DMS 273 (cell line): ENCODE measurements at regions not wholly inside any gene's neighbourhood (a gene's known extent, or its start where the extent isn't known, plus 50 kb on each side); places are given as distances from the start of the nearest gene placed in this dataset.
A peak's percentile ranks its signal among the peaks of the same experiment; 100 is the strongest.

Experiments
- DNase-seq: peaks from one replicate; lab custom pipeline; 2025; ENCODE audit not compliant: unreplicated experiment; lab: John Stamatoyannopoulos, UW

DNA sequence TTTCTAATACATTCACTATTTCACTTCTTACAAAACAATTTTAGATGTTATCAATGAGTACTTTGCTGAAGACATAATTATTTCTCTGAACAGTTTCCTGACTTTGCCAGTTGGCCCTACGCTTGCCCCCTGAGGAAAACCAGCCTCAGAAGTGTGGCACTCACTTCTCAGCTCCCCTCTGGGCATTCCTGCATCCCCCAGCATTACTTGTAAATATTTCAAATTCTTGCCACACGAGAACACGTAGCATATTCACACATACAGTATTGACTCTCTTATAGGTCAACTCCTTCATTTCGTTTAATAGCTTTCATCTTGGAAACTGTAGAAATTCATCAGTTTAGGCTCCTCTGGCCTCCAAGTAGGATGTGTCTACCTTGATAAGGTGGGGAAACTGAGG, 65.2 kb downstream of the OTX2 start:
- no peak for DNase-seq

DNA sequence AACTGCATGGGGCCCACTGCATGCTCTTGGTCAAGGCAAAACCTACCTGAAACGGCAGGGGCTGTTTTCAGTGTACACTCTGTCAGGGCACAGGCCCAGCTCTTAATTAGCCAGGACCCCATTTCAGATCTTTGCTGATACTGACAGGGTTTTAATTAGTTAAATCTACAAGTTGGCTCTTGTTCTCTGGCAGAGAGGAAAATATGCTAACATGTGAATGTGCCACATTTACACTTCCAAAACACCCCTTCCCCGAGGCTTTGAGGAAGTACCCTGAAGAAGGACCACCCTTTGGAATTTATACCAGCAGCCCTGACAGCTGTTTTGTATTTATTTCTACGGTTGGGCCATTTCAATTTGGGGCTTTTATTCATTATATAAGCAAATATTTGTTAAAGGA, 66.3 kb downstream of the OTX2 start:
- DNase-seq = peak; percentile 4

DNA sequence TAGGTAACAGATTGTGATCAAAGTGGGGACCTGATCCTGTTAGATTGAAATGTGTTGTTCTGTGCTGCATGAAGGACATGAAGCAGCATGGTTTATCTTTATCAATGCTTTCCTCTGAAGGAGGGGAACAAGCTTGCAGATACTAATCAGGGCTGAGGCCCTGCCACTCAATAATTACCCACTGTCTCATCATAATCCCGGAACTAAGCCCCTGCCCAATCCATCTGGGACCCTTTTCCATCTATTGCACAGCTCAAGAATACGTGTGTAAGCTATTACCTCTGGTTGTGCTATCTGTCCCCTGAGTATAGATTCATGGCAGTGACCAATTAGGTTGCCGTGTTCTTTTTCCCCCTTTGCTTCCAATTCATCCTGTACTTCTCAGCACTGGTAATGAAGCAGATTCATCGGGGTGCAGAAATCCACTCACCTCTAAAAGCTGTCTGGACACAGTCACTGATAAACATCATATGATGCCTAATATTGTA, 67.8 kb downstream of the OTX2 start:
- no peak for DNase-seq

DNA sequence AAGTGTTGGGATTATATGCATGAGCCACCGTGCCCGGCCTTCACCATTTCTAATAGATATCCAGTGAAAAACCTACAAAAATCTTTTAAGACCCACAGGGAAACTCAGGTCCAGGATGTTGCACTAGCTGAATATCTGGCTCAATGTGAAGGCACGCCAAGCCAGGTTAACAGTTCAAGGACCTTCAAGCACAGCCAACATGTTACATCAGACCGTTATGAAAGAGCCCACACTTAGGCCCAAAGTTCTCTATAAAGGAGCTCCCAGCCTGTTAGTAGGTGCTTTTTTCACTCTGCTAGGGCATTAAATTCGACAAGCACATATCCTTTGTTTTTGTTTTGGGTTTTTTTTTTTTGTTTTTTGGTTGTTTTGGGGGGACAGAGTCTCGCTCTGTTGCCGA, 69.0 kb downstream of the OTX2 start:
- no peak for DNase-seq

DNA sequence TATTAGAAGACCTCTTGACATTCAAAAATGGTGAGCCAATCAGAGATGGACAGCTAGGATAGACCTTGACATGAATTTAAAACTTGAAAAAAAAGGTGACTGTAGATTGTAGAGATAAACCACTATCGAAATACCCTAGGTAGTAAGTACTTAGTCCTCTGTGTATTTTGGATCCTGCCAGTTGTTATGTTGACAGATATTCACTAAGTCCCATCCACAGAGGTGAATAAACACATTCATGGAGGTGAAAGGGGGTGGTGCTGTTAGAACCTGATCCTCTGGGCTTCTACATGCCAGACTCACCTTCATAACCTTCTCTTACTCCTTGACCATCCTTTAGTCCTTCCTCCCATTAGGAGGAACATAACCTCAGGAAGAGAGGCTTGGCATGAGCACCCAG, 72.3 kb downstream of the OTX2 start:
- DNase-seq = no peak

DNA sequence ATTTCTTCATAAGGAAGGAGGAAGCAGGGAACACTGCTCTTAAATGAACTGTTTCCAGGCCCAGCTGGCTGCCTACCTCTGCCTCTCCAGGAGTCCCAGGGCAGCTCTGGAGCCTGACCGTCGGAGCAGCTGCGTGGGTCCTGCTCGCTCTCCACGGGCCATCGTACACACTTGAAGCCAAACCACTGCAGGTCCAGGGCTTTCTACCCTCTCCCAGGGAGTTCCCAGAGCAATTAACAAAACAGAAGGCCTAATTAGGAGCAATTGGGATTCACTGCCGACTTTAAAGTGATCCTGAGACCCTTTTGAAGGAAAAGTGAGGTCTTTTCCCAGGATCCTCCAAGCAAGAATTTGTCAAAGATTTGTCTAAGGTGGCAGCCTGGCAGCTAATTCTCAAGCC, 76.9 kb downstream of the OTX2 start:
- no peak for DNase-seq

DNA sequence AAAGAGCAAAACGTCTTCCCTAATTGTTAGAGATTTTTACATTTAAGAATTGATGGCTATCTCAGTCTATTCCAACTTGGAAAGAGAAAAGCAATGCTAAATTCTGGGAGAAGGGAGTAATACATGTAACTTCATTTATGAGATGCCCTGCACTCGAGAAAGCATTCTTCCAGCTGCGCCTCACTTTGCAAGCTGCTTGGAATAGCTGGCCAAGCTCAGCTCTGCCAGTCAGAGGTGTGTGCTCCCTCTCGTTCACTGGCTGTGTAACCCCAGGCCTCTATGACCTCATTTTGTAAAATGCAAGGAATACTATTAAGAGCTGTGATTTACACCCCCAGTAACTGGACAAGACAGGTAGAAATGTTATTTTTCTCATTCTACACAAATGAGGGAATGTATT, 79.1 kb downstream of the OTX2 start:
- no peak for DNase-seq

DNA sequence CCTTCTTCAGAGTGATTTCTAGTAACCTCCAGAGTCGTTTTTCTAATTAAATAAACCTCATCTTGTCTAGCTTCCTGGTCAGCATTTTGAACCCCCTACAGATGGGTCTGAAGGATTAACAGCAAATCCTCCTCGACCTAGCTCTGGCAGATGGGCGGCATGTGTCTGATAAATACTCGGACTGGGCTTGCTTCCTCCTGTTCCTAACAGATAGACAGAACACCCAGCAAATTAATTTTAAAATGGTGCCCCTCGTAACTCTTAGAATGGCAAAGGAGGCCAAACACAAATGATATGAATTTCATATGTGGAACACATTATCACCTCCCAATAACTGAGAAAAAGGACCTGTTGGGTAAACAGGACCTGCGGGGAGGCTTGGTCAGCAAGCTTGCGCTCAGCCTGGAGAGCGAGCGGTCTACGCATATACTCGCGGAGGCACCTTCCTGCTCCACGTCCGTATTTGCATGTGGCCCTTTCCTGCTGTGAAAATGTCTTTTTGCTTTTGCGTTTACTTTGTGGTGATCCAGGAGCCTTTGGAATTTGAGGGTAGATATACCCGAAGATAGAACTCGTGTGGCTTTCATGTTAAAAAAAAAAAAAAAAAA, 79.6 kb downstream of the OTX2 start:
- peak; percentile 10 for DNase-seq

DNA sequence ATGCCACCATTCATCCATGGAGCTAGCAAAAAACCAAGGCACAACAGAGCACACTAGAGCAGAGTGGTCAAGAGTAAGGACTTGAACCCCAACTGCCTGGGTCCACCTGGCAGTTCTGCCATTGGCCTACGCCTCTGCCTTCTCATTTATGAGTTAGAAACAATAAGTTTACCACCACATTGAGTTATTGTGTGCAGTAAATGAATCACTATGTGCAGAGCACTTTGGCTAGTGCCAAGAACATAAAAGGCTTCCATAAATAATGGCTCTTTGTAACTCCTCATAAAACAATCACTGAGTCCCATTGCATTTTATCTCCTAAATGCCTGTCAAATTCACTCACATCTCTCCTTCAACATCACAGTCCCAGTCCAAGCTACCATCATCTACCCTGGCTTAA, 86.3 kb downstream of the OTX2 start:
- no peak for DNase-seq

DNA sequence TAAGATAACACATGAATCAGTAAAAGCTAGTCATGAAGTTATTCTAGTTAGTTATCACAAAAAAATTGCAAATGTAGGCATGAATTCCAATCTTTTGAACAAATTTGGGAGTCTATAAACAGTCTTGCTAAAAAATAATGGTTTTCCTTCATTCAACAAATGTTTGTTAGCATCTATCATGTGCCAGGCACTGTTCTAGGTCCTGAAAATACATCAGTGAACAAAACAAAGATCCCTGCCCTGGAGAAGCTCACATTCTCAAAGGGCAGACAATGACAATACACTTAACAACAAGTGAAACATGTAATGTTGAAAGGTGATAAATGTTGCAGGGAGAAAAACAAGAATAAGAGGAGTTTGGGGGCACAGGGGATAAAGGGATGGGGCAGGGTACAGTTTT, 86.9 kb downstream of the OTX2 start:
- no peak for DNase-seq

DNA sequence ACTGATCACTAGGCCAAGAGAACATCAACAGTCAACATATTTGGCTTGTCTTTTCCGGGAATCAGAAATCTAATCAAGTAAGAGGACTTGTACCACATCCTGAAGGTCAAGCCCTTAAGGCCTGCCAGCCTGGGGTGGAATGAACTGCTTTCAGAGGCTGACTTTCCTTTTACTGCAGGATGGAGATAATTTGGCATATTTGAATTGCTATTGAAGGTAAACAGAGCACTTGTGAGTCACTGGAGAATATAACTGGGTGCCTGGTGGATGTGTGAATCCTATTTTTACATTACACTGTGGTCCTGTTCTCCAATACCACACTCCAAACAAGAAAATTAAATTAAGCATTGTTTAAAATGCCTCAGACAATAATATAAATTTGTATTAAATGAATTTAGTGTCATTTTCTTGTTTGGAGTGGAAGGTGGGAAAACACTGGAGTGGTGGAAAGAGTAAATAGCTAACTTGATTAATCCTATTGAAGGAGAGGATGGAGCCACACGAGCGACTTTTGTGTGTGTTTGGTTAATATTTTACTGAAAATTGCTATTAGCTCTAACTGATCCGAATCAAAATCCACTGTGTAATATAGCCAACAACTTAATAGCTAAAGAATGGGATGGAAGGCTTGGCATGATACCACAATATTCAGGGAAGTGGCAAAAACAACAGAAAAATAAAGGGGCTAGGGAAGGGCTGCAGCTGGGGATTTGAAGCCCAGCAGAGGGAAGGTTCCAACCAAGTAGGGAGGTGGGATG, 89.4 kb downstream of the OTX2 start:
- no peak for DNase-seq

DNA sequence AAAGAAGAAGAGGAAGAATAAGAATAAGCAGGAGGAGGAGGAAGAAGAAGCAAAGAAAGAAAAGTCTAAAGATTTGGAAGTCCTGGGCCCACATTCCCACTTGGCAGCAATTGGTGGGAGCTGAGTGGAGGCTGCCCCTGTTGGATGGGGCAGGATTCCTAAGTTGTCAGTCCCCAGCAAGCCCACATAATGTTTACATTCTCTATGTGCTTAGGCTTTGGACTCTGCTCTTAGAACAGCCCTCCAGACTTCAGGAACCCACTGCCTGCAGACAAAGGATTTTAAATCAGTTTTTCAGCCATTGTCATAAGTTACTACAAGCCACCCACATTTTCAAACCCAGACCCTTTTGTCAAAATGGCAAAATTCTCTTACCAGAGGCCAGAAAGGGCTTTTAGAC, 92.0 kb downstream of the OTX2 start:
- no peak for DNase-seq

DNA sequence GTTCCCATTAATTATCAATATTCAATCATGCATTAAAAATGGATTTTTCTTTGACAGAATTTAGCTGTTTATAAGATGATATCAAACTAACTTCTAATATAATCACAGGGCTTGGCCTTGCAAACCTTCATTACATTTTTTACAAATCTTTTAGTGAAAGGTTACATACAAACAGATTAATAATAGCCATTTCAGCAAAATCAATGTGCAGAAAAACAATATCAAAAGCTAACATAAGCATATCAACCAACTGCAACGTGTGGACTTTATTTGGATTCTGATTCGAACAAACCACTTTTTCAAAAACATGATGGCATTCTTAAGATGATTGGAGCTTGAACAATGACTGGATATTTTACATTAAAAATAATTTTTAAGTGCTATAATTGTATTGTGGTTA, 93.6 kb downstream of the OTX2 start:
- no peak for DNase-seq

DNA sequence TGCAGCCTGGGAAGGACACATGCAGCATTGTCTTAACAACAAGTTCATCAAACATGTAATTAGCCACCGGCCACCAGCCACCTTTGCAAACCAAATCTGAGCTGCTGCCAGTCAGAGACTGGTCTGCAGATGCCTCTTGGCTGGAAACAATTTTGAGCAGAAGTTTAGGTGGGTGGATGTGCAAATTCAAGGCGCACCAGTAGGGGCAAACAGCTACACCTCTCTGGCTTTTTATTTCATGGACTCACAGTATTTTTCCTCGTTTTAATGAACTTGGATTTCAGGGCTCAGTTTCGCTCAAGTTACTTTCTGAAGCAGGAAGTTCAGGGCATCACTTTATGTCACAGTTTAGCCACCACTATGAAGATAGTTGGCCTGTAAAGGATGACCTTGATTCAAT, 94.3 kb downstream of the OTX2 start:
- DNase-seq = peak; percentile 45

DNA sequence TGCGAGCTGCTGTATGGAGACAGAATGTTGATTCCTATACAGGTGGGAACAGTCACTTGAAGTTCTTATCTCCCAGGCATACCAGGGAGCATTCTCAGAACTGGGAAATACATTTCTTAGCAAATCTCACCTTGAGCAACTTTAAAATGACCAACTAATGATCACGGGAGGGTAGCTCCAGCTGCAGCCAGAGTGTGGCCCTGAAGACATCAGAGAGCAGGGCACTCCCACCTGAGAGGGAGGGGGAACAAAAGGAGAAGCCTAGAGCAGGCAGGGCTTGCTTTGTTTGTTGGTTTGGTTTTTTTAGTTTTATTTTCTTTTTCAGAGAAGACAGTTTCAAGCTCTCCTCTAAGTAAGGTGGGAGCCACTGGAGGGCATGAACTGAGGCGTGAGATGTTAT, 101.1 kb downstream of the OTX2 start:
- DNase-seq = no peak

DNA sequence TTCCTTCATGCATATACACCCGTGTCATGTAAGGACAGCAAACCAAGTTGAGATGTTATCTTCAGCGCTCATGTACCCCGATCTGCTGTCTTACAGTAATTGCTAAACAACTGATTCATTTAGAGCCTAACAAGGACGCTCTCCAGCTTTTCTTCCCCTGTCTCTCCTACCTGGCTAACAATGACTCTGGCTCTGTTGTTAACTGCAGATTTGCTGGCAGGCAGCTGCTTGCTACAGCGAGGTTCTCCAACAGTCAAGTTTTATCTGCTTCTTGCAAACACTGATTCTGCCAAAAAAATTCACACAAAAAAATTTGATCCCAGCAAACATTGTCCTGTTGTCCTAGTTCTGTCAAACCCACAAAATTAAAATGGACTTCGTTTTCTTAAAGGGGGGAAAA, 101.6 kb downstream of the OTX2 start:
- DNase-seq = no peak

DNA sequence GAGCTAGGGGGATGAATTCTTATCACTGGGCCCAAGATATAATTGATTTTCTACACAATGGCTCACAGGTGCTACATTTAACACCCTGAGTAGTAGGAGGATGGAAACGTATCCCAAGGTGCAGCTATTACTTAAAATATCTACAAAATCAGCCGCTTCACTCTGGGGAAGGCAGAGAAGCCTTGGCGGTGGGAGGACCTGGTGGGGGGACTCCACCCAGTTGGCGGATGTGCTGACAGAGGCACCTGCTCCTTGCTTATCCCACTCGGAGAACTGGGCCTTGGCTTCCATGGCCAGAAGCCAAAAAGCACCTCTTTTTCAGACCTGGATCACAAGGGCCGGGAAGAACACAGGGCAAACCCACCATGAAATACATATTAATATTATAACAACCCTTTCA, 106.3 kb downstream of the OTX2 start:
- DNase-seq = no peak

DNA sequence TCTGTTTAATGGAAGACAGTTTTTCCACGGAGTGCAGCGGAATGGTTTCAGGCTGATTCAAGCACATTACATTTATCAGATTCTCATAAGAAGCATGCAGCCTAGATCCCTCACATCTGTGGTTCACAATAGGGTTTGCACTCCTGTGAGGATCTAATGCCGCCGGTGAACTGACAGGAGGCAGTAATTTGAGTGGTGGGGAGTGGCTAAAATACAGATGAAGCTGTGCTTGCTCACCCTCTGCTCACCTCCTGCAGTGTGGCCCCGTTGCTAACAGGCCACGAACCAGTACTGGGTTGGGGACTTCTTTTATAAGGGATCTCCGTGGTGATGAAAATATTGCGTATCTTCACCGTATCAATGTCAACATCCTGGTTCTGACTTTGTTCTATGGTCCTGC, 107.8 kb downstream of the OTX2 start:
- no peak for DNase-seq
